HG03095 (cell line): ENCODE measurements at regions not wholly inside any gene's neighbourhood (a gene's known extent, or its start where the extent isn't known, plus 50 kb on each side); places are given as distances from the start of the nearest gene placed in this dataset.
A peak's percentile ranks its signal among the peaks of the same experiment; 100 is the strongest.
"Not testable (repeated sequence)": the region's sequence is repeated elsewhere in the genome, so short reads cannot be mapped to it uniquely, and the experiment has no call there.

Experiments
- ATAC-seq: cut with Tn5 transposase; IDR thresholded peaks from one replicate; pipeline ENCODE4 v1.9.1; 2021; ENCODE audit warnings: moderate library complexity; ENCODE audit not compliant: unreplicated experiment

DNA sequence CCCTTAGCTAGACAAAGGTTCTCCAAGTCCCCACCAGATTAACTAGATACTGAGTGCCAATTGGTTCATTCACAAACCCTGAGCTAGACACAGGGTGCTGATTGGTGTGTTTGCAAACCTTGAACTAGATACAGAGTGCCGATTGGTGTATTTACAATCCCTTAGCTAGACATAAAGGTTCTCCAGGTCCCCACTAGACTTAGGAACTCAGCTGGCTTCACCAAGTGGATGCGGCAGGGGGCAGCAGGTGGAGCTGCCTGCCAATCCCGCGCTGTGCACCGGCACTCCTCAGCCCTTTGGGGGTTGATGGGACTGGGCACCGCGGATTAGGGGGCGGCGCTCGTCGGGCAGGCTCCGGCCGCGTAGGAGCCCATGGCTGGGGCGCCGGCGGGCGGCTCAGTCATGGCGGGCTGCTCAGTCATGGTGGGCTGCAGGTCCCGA is 157.6 kb downstream of the KLRB1 start:
- not testable (repeated sequence) for ATAC-seq

DNA sequence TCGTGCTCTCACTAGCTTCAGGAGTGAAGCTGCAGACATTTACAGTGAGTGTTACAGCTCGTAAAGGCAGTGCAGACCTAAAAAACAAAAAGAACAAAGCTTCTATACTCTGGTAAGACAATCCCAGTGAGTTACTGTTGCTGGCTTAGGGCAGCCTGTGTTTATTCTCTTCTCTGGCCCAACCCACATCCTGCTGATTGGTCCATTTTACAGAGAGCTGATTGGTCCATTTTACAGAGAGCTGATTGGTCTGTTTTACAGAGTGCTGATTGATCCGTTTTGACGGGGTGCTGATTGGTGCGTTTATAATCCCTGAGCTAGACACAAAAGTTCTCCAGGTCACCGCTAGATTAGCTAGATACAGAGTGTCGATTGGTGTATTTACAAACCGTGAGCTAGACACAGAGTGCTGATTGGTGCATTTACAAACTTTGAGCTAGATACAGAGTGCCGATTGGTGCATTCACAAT is 158.0 kb downstream of the KLRB1 start:
- ATAC-seq = not testable (repeated sequence)

- no peak for ATAC-seq
Measured at GRCh38 chr12:9449181-9449580, 158.5 kb downstream of the KLRB1 start.

DNA sequence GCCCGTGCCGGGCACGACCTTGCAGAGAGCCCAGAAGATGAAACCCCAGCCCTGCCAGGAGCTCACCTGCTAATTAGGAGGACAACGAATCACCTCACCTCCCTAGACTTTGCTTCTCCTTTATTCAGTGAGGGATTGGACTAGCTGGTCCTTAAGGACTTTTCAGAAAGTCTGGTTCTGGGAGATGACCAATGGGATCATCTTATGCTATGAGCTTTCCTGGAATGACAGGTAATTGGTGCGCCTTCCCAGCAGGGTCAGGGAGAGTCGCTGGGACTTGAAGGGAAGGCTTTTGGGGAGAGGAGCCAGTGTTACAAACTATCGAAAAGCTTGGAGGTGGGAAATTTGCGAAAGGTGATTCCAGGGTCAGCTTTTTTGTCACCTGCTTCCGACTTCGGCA is 159.1 kb downstream of the KLRB1 start:
- not testable (repeated sequence) for ATAC-seq

DNA sequence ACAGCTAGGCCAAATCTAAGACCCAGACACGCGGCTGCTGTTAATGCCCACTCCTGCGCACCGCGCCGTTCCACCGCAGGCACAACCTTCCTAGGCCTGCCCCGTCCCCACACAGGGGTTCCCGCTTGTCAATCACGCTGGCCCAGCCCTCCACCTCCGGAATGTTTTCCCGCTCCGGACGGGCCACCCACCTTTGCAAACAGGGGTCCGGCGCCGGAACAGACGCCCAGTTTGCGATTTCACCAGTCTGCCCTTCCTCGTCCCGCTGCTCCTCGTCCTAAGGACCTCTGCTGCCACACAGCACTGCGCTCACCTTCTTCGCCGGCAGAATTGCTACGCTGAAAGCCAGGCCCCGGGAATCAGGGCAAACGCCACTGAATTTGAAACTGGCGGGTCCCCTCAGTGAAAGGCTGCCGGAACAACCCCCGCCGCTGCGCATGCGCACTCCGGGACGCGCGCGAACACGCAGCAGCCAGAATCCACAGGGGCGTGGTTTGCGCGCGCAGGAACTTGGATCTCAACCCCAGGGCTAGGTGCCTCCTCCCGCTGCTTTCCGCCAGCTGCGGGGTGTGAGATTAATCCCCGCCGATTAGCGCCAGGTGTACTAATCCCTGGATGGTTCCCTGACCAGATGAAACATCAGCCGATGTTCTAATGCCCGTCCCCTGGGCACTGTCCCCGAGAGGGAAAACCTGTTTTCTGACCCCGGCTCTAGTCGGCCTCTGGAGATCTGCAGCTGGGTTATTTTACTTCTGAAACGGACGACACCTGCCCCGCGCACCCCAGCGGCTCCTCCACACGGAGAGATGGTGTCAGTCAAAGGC is 159.7 kb downstream of the KLRB1 start:
- peak; percentile 53 for ATAC-seq

DNA sequence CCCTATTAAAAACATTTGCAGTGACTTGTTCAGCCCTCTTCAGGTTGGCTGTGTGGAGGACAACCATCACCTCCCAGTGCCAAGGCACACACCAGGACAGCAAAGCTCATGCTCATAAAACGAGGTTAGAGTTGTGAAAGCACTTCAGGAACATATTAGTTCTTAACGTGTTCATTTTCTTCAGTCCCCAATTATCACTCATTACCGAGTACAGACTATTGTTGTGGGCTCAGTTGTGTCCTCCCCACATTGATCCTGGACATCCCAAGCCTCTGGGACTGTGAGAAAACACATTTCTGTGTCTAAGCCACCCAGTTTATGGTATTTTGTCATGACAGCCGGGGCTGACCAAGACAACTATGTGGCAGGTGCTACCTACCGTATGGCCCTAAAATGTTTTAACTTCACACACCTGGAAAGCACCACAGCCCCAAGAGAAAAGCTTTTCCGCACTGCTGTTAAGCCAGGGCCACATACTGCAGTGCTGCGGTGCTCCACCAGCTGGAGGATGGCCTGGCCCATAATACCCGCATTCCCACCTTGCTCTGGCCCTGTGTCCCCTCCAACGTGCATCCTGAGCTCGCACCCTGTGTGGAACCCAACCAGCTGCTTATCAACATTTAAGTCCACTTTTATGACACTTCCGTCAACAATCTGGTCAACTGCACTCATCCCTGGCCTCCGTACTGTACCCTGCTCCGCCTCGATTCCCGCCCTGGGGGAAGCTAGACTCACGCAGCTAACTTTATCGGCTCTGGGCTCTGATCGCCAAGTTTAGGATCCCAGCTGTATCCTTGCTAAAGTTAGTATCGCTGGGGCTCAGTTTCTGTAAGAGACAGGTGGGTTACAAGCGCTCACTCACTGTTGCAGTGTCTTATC is 160.6 kb downstream of the KLRB1 start:
- ATAC-seq = peak; percentile 22

DNA sequence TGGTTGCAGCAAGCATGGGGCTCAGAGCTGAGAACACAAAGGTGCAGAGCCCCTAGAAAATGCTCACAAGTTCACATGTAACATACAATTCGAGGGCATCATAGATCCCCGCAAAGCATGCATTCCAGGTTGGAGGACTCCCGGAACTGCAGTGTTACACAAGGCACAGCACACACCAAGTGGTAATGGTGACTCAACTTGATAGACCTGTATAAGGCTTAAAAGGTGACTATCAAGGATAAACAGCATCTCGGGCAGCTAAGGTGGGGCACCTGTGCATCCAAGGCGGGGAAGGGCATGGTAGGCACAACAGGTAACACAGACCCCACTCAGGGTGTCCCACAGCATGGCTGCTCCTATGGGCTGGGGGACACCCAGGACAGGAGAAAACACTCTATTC is 167.3 kb downstream of the KLRB1 start:
- ATAC-seq = not testable (repeated sequence)

- not testable (repeated sequence) for ATAC-seq
Measured at GRCh38 chr12:9435682-9436081, 172.0 kb downstream of the KLRB1 start.

GRCh38 chr12:9430385-9430784 is 177.3 kb downstream of the KLRB1 start:
- not testable (repeated sequence) for ATAC-seq

- not testable (repeated sequence) for ATAC-seq
Measured at GRCh38 chr12:9428856-9429255, 178.9 kb downstream of the KLRB1 start.

DNA sequence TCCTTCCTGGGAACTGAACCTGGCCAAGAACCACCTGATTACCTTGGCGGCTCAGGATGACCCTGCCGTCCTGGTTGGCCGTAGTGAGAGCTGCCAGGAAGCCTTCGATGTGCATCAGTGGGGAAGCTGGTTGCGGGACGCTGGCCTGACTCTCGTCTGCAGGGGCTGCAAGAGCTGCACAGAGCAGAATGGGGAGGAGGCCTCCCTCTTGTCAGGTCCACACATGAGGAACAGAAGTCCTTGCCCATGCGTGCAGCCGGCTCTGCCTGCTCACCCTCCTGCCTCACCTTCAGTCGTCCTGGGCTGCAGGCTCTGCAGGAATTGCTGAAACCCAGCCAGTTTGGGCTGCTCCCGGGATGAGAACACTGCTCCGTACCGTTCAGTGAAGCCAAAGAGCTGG is 182.3 kb downstream of the KLRB1 start:
- ATAC-seq = not testable (repeated sequence)

DNA sequence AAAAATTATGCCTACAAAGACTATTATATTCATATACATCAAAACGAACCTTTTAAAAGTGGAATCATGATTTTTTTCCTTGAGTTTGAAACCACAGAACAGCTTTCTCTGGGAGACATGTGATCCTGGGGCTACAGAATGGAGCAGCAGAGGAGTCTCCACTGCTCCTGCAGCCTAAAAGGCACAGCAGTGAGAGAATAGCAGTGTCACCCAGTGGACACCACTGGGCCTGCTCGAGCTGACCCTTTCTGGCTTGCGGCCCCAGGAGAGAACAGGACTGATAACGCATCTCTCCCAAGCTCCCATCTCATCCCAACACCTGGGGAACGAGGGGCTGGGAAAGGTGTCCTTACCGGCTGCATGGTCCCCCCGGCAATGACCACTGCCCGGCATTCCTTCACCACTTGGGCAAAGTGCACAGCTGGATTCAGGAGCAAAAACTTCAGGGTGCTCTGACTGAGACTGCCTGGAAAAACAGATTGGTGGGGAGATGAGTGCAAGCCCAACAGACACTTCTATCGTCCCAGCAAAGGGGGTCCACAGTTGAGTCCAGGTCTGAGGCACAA is 183.5 kb downstream of the KLRB1 start:
- ATAC-seq = not testable (repeated sequence)

GRCh38 chr12:9422689-9423088 is 185.0 kb downstream of the KLRB1 start:
- peak; percentile 53 for ATAC-seq

- not testable (repeated sequence) for ATAC-seq
Measured at GRCh38 chr12:9421520-9422086, 186.1 kb downstream of the KLRB1 start.

GRCh38 chr12:9420817-9421519 is 186.7 kb downstream of the KLRB1 start:
- ATAC-seq = not testable (repeated sequence)

DNA sequence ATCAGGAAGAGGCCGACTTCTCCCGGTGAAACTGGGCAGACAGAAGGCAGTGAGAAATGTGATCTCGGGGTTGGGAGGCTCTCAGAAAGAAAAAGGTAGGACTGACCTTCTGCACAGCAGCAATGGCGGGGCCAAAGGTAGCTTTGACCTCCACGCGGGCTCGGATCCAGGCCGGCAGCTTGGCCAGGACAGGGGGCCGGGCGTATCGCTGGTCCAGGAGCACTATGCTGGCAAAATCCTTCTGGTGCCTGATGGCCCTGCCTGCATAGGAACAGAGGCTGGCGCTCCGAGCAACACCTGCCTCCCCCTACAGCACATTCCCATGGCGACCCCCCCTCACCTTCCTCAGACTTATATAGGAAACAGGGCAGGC is 189.1 kb downstream of the KLRB1 start:
- not testable (repeated sequence) for ATAC-seq

- not testable (repeated sequence) for ATAC-seq
Measured at GRCh38 chr12:9417947-9418668, 189.6 kb downstream of the KLRB1 start.

- ATAC-seq = not testable (repeated sequence)
Measured at GRCh38 chr12:9417341-9417740, 190.4 kb downstream of the KLRB1 start.

GRCh38 chr12:9416346-9416745 is 191.4 kb downstream of the KLRB1 start:
- not testable (repeated sequence) for ATAC-seq

- not testable (repeated sequence) for ATAC-seq
Measured at GRCh38 chr12:9415898-9416297, 191.8 kb downstream of the KLRB1 start.
